NT2/D1 (cell line): ENCODE measurements at regions not wholly inside any gene's neighbourhood (a gene's known extent, or its start where the extent isn't known, plus 50 kb on each side); places are given as distances from the start of the nearest gene placed in this dataset.

Experiments used
- DNase-seq: peaks from one replicate; pipeline ENCODE4 v3.0.0-alpha.2; 2011; ENCODE audit warnings: low read depth, low spot score
- H3K27me3 ChIP-seq: 2 replicates; pipeline ENCODE4 v1.6.0; 2011; ENCODE audit warnings: mild to moderate bottlenecking; ENCODE audit not compliant: insufficient read length, insufficient read depth
- H3K36me3 ChIP-seq: 2 replicates; pipeline ENCODE4 v1.6.1; 2011; ENCODE audit warnings: mild to moderate bottlenecking, low read length, mixed read lengths; ENCODE audit not compliant: insufficient read depth, insufficient read length
- H3K4me1 ChIP-seq: 2 replicates; pipeline ENCODE4 v1.5.1; 2011; ENCODE audit not compliant: insufficient read depth, insufficient read length
- H3K4me3 ChIP-seq: 2 replicates; pipeline ENCODE4 v1.5.1; 2011; ENCODE audit warnings: low read depth; ENCODE audit not compliant: insufficient read length
- H3K9ac ChIP-seq: 2 replicates; pipeline ENCODE4 v1.6.0; 2011; ENCODE audit warnings: low read depth; ENCODE audit not compliant: insufficient read length
- H3K9me3 ChIP-seq: 2 replicates; pipeline ENCODE4 v1.5.1; 2011; ENCODE audit warnings: mild to moderate bottlenecking, low read length; ENCODE audit not compliant: insufficient read depth
- SUZ12 ChIP-seq: IDR thresholded peaks from 2 replicates; pipeline ENCODE4 v1.6.1; 2011; ENCODE audit not compliant: insufficient read length, insufficient read depth; ENCODE audit errors: extremely low read depth
- YY1 ChIP-seq: IDR thresholded peaks from 2 replicates; pipeline ENCODE4 v1.6.1; 2011; ENCODE audit not compliant: insufficient read length, insufficient read depth
- ZNF274 ChIP-seq: IDR thresholded peaks from 2 replicates; pipeline ENCODE4 v1.6.1; 2011; ENCODE audit warnings: mild to moderate bottlenecking, low read depth, low read length

DNA sequence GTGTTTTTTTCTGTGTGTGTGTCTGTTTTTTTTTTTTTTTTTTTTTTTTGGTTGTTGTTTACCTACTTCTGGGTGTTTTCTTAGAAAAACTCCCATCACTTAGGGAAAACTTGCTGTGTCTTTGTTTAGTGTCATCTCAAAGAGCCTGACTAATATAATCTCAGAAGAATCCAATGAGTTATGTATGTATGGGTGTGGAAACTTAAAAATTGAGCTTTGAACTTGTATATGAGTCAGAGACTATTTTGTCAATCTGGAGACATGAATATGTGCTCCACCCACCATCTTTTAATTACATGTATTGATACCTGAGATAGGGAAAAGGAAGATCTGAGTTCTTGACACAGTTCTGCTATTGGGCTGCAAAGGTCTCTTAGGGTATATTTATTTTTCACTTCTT lies 140.7 kb upstream of the SPRY2 start:
- no peaks in the 10 kb centered on the region for H3K36me3 ChIP-seq
- no peak for DNase-seq
- H3K9me3 ChIP-seq = no peaks in the 10 kb centered on the region
- no peak overlapping the region for H3K4me3 ChIP-seq
- no peak overlapping the region for H3K9ac ChIP-seq
- TF ChIP-seq ZNF274 = no peak
- no peak for TF ChIP-seq SUZ12
- TF ChIP-seq YY1 = no peak
- H3K27me3 ChIP-seq = no peaks in the 10 kb centered on the region
- no peaks in the 10 kb centered on the region for H3K4me1 ChIP-seq

DNA sequence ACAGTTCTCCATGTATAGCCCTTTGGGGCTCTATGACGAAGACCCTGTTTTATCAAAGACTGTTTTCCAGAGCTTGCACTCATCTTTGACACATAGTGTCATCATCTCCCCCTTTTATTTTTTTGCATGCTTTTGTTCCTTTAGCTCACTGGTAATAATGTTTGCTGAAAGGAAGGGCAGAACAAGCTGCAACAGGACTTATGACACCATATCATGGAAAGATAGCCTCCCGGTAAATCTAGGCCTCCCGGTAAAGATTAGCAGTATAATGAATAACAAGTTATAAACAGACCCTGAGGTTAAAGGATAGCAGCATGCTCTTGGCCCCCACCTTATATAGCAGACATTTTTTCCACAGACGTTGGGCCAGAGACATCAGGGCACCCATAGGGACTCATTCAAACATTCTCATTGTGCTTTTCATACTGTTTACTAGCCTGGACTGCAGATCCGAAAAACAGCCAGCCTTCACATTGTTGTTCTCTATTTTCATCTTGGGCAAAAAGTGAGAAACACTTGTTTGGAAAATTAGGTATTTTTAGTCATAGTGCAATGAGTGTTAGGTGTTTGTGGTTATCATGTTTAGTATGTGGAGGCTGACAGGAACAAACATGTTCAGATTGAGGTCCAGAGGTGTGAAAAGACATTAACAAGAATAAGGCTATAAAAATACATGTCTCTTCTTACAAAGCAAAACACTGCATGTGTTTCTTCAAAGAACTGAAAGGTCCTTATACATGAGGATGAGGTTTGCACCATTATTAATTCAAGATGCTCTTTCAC lies 136.9 kb upstream of the SPRY2 start:
- Histone ChIP-seq H3K9ac (no peak overlapping the region), H3K36me3 (no peaks in the 10 kb centered on the region), H3K4me1 (no peaks in the 10 kb centered on the region), H3K4me3 (no peak overlapping the region), H3K27me3 (no peaks in the 10 kb centered on the region), H3K9me3 (no peaks in the 10 kb centered on the region)
- TF ChIP-seq SUZ12 = no peak
- no peak for TF ChIP-seq YY1
- TF ChIP-seq ZNF274 = no peak
- no peak for DNase-seq

DNA sequence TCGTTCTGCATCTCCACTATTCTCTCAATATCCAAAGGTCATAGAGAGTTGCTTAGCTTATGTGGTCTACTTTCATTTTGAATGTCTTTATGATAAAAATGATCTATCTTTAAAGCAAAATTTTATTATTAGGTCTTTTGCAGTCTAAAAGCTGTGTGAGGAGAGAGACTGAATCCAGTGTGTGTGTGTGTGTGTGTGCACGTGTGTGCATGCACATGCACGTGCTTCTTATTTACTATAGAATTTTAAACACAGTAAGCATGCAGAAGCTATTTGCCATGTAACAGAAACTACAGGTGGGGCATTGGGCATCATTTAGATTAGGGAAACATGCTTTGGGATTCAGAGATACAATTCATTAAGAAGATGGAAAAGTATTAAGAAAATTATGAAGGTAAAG lies 136.0 kb upstream of the SPRY2 start:
- no peak for DNase-seq
- Histone ChIP-seq H3K4me3 (no peak overlapping the region), H3K27me3 (no peaks in the 10 kb centered on the region), H3K9me3 (no peaks in the 10 kb centered on the region), H3K36me3 (no peaks in the 10 kb centered on the region), H3K4me1 (no peaks in the 10 kb centered on the region), H3K9ac (no peak overlapping the region)
- TF ChIP-seq YY1 (no peak), SUZ12 (no peak), ZNF274 (no peak)

DNA sequence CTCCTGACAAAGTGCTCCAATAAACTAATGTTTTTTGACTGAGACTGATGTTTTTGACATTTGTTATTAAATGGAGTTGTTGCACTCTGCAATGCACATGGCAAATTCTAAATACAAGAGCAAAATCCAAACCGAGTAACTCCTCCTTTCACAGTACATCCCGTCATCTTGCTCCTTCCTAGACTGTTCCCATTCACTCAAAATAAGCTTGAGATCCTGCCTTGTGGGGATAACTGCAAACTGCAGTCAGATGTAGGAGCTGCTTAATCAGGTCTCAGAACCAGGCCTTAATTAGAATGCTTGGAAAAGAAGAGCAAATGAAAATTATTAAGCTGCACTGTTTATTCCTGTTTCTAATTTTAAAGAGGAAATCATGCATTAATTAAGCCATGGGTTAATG lies 134.8 kb upstream of the SPRY2 start:
- no peaks in the 10 kb centered on the region for H3K36me3 ChIP-seq
- DNase-seq = no peak
- TF ChIP-seq SUZ12 (no peak), ZNF274 (no peak)
- H3K9me3 ChIP-seq = no peaks in the 10 kb centered on the region
- H3K27me3 ChIP-seq = no peaks in the 10 kb centered on the region
- no peak overlapping the region for H3K9ac ChIP-seq
- no peak overlapping the region for H3K4me3 ChIP-seq
- no peaks in the 10 kb centered on the region for H3K4me1 ChIP-seq

DNA sequence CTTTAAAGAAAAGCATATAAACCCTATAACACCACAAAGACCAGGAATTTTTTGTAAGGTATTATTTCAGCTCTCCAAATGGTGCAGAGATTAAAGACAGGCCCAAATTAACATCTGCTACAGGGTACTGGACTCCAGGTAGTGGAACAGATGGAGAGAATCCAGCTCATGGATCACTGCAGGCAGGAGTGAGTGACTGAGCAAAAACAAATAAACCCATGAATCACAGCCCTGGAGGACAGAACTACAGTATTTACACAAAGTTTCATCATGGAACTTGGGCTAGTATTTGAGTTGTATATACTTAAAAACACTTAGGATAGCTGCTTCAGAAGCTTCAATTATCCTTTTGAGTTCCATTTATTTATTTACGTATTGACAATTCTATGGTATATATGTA lies 132.8 kb upstream of the SPRY2 start:
- no peak overlapping the region for H3K9ac ChIP-seq
- no peaks in the 10 kb centered on the region for H3K4me1 ChIP-seq
- H3K4me3 ChIP-seq = no peak overlapping the region
- TF ChIP-seq YY1 = no peak
- no peaks in the 10 kb centered on the region for H3K27me3 ChIP-seq
- DNase-seq = no peak
- H3K36me3 ChIP-seq = no peaks in the 10 kb centered on the region
- H3K9me3 ChIP-seq = no peaks in the 10 kb centered on the region

DNA sequence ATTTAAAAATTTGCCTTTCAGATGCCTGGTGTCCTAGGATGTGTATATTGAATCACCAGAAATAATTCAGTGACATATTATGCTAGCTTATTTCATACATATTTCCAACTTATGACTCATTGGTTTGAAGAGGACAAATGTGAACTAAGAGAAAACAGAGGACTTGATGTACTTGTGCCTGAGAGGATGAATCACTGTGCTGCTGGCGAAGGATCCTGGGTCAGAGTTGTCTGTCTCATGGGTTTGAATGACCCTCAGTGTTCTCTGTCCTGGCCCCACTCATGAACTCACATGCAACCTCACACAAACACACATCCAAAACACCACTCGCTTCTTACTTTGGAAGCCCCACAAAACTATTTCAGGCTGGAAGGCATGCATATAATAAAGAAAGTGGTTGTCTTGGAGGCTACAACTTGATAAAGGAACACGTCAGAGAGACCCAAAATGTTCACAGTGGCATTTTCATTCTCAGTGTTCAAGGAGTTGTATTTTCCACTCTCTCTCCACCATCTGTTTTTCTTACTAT lies 129.0 kb upstream of the SPRY2 start:
- TF ChIP-seq SUZ12 (no peak), ZNF274 (no peak), YY1 (no peak)
- H3K4me3 ChIP-seq = no peak overlapping the region
- H3K9ac ChIP-seq = no peak overlapping the region
- H3K4me1 ChIP-seq = no peaks in the 10 kb centered on the region
- H3K27me3 ChIP-seq = no peaks in the 10 kb centered on the region
- no peaks in the 10 kb centered on the region for H3K9me3 ChIP-seq
- no peak for DNase-seq
- no peaks in the 10 kb centered on the region for H3K36me3 ChIP-seq

DNA sequence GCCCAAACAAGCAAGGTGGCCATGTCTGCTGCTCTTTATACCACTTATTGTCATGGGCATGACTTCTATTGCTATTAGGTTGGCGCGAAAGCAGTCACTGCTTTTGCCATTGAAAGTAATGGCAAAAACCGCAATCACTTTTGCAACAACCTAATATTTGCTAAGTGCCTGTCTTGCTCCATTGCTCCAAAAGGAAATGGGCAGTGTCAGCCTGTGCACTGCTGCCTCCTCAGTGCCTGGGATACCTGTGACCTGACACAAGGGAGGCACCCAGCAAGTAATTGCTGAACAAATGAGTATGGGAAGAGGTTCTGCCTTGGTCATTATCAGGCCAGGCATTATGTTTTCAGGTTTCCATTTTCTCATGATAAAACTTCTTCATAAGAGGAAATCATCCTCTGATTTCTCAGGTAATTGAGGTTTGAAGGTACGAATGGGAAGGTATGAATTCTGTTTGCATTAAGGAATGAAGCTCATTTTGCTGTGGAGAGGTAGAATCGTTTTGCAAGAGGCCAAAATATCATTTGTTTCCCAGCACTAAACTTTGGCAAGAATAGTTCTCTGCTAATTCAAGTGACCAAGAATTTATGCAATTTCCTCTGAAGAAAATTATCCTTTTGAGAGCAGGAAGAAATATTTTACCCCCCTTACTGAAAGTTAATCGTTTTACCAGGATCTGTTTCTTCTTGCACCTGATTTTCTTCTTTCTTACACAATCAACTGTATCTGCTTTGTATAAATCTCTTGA lies 128.4 kb upstream of the SPRY2 start:
- Histone ChIP-seq H3K9me3 (no peaks in the 10 kb centered on the region), H3K36me3 (no peaks in the 10 kb centered on the region), H3K9ac (no peak overlapping the region), H3K4me3 (no peak overlapping the region), H3K4me1 (no peaks in the 10 kb centered on the region), H3K27me3 (no peaks in the 10 kb centered on the region)
- TF ChIP-seq SUZ12 = no peak
- no peak for TF ChIP-seq ZNF274
- no peak for TF ChIP-seq YY1
- no peak for DNase-seq

DNA sequence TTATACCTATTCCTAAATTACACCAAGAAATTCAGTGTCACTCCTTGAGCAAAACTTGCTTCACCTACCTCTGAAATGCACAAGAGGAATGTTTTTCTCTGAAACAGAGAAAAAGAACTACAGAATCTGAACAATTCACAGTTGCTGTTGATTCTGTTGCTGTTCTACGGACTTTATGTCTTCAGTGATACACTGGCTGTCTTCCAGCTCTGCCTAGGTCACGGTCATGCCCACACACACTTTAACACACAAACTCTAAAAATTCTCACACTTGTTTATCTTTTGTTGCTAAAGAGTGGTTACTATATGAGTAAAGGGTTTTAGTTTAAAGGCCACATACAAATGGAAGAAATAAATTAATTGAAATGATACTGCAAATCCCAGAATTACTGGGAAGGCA lies 124.4 kb upstream of the SPRY2 start:
- Histone ChIP-seq H3K4me3 (no peak overlapping the region), H3K9ac (no peak overlapping the region), H3K36me3 (no peaks in the 10 kb centered on the region), H3K4me1 (no peaks in the 10 kb centered on the region), H3K27me3 (no peaks in the 10 kb centered on the region), H3K9me3 (no peaks in the 10 kb centered on the region)
- TF ChIP-seq ZNF274 = no peak
- no peak for TF ChIP-seq YY1
- TF ChIP-seq SUZ12 = no peak
- DNase-seq = no peak
